GM20000 (cell line): ENCODE measurements at regions not wholly inside any gene's neighbourhood (a gene's known extent, or its start where the extent isn't known, plus 50 kb on each side); places are given as distances from the start of the nearest gene placed in this dataset.

ENCODE experiments used
- DNase-seq: peaks from one replicate; pipeline ENCODE4 v3.0.0; 2012; ENCODE audit warnings: low spot score
- CTCF ChIP-seq: IDR thresholded peaks from 2 replicates; pipeline ENCODE4 v1.5.1; 2012; ENCODE audit warnings: mild to moderate bottlenecking, control low read depth; ENCODE audit errors: extremely low read depth, missing control alignments

- no peak for DNase-seq
- no peak for TF ChIP-seq CTCF
Observed at GRCh38 chr14:34348592-34348991, 113.4 kb downstream of the SPTSSA start.

GRCh38 chr14:34347683-34348082, 114.4 kb downstream of the SPTSSA start:
- TF ChIP-seq CTCF: no peak
- peak; percentile 36 for DNase-seq

GRCh38 chr14:34345718-34346465, 116.1 kb downstream of the SPTSSA start:
- no peak for TF ChIP-seq CTCF
- DNase-seq: no peak

GRCh38 chr14:34344318-34344717, 117.7 kb downstream of the SPTSSA start:
- no peak for DNase-seq
- TF ChIP-seq CTCF: no peak

- no peak for TF ChIP-seq CTCF
- DNase-seq: no peak
Observed at GRCh38 chr14:34340025-34340625, 121.9 kb downstream of the SPTSSA start.

- DNase-seq: no peak
- TF ChIP-seq CTCF: no peak
Observed at GRCh38 chr14:34338056-34338455, 124.0 kb downstream of the SPTSSA start.

- DNase-seq: no peak
- TF ChIP-seq CTCF: no peak
Observed at GRCh38 chr14:34336501-34336900, 125.5 kb downstream of the SPTSSA start.
